Adrenal gland (tissue), 9 donors: ENCODE measurements at regions not wholly inside any gene's neighbourhood (a gene's known extent, or its start where the extent isn't known, plus 50 kb on each side); places are given as distances from the start of the nearest gene placed in this dataset.

Source experiments
- DNase-seq, 7 donors: peaks; one replicate each; pipeline ENCODE4 v3.0.0-alpha.2; 2019 to 2020
- H3K27ac ChIP-seq, 5 donors: fragments of 200-600 bp; sonication (generic) in 4 of 5; 1 replicate in 3 of 5; 2 replicates in 2 of 5; pipeline versions ENCODE4 v1.5.1 to v1.8.0; 2016 to 2020; ENCODE audit warnings: mild to moderate bottlenecking in 1 of 5
- H3K27me3 ChIP-seq: fragments of 200-600 bp; 2 replicates; pipeline ENCODE4 v1.8.0; 2021
- H3K36me3 ChIP-seq, 2 donors: fragments of 200-600 bp; replicated peaks in 1 of 2; 1 replicate in 1 of 2; 2 replicates in 1 of 2; pipeline versions ENCODE4 v1.5.1 to v1.8.0; 2018 to 2022
- H3K4me1 ChIP-seq, 2 donors: fragments of 200-600 bp; replicated peaks in 1 of 2; 1 replicate in 1 of 2; 2 replicates in 1 of 2; pipeline versions ENCODE4 v1.5.1 to v1.8.0; 2018 to 2021
- H3K4me3 ChIP-seq, 4 donors: fragments of 200-600 bp; sonication (generic) in 3 of 4; one replicate each; pipeline ENCODE4 v1.5.1; 2016 to 2018
- H3K9me3 ChIP-seq, 3 donors: fragments of 200-600 bp; sonication (generic) in 1 of 3; replicated peaks in 1 of 3; 1 replicate in 2 of 3; 2 replicates in 1 of 3; pipeline versions ENCODE4 v1.5.1 to v1.8.0; 2016 to 2021
- POLR2A ChIP-seq, 2 donors: fragments of 450-650 bp; IDR thresholded peaks; one replicate each; pipeline ENCODE4 v1.6.1; 2017; ENCODE audit warnings: antibody characterized with exemption in 2 of 2, mild to moderate bottlenecking in 2 of 2, moderate library complexity in 1 of 2
- WGBS, 4 donors: extraction: QIAGEN DNeasy Blood & Tissue Kit in 2 of 4; methylation state at CpG; one replicate each; pipeline versions ENCODE4 v1.1.5 to v1.1.7; 2013 to 2017; 5-methylcytosine and 5-hydroxymethylcytosine counted together
- intact Hi-C, 2 donors: fragments of 100-400 bp; cut with DNase I; formaldehyde crosslinking; loops; one replicate each; pipeline versions ENCODE4 v1.14.1 to v1.15.0; 2022 to 2023
- TF ChIP-seq, protein P1 (sequence below), 6 experiments: fragments of 450-650 bp in 4 of 6; fragments of 200-600 bp in 2 of 6; sonication (generic) in 1 of 6; IDR thresholded peaks; 1 replicate in 5 of 6; 2 replicates in 1 of 6; pipeline versions ENCODE4 v1.5.1 to v1.8.0; 2016 to 2021; ENCODE audit warnings: antibody characterized with exemption in 6 of 6, mild to moderate bottlenecking in 2 of 6, moderate library complexity in 1 of 6
- donor health status: healthy with polysubstance abuse.
- donor health status: Bipolar disorder and iron deficiency.
- donor health status: DM: yes; HTN: yes; CAD: no.
- donor health status: DM: no; HTN: no; CAD: no.
- donor health status: DM: no; HTN: no; CAD: no.

DNA sequence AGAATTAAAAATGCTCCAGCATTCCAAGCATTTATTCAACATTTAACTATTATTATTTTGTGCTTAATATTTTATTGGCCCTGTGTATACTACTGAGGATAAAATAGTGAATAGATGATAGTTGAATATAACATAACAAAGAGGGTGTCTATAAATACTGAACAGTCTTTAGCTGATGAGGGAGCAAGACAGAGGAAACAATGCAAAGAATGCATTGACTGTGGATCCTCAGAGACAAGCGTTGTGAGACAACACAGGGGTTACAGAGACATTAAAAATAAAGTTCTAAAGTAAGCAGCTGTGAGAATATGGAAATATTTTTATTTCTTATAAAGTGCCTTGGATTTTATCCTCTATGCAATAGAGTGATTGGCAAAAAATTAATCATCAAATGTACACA is 1133.1 kb downstream of the PLA2G4A start:
- TF ChIP-seq, protein P1, sequence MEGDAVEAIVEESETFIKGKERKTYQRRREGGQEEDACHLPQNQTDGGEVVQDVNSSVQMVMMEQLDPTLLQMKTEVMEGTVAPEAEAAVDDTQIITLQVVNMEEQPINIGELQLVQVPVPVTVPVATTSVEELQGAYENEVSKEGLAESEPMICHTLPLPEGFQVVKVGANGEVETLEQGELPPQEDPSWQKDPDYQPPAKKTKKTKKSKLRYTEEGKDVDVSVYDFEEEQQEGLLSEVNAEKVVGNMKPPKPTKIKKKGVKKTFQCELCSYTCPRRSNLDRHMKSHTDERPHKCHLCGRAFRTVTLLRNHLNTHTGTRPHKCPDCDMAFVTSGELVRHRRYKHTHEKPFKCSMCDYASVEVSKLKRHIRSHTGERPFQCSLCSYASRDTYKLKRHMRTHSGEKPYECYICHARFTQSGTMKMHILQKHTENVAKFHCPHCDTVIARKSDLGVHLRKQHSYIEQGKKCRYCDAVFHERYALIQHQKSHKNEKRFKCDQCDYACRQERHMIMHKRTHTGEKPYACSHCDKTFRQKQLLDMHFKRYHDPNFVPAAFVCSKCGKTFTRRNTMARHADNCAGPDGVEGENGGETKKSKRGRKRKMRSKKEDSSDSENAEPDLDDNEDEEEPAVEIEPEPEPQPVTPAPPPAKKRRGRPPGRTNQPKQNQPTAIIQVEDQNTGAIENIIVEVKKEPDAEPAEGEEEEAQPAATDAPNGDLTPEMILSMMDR (IDR thresholded peaks at IDR 0.05): no peak
- no peak for TF ChIP-seq POLR2A (IDR thresholded peaks at IDR 0.05)
- Histone ChIP-seq H3K27ac (no peak overlapping the region), H3K36me3 (no peaks in the 10 kb centered on the region), H3K27me3 (no peaks in the 10 kb centered on the region), H3K4me1 (no peaks in the 10 kb centered on the region), H3K9me3 (no peaks in the 10 kb centered on the region), H3K4me3 (no peak overlapping the region)
- intact Hi-C loops: no loop called here
- no peak for DNase-seq
- 45 to 76% (median 58%) methylated on average over 1 of the region's 1 CpG for WGBS, 4 donors

DNA sequence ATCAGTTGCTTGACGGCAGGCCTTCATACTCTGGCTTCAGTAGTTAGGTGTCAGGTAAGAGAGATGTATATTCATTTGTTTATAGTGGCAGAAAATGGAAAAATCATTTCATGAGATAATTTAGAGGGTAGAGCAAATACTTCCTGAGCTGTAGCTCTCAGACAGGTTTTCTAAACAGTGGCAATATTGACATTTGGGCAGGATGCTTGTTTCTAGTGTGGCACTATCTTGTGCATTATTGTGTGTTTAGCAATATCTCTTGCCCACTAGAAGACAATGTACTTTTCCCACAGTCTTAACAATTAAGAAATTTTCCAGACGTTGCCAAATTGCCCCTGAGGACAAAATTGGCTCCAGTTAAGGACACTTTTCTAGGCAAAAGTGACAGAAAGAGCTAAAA is 1143.1 kb downstream of the PLA2G4A start:
- Histone ChIP-seq H3K9me3 (no peaks in the 10 kb centered on the region), H3K4me1 (no peaks in the 10 kb centered on the region), H3K27ac (no peak overlapping the region), H3K27me3 (no peaks in the 10 kb centered on the region), H3K4me3 (no peak overlapping the region), H3K36me3 (no peaks in the 10 kb centered on the region)
- TF ChIP-seq, protein P1 (IDR thresholded peaks at IDR 0.05): no peak
- no peak for TF ChIP-seq POLR2A (IDR thresholded peaks at IDR 0.05)
- no peak for DNase-seq
- intact Hi-C loops: no loop called here
- 57 to 66% (median 58%) methylated on average over 2 of the region's 2 CpGs for WGBS, 4 donors

DNA sequence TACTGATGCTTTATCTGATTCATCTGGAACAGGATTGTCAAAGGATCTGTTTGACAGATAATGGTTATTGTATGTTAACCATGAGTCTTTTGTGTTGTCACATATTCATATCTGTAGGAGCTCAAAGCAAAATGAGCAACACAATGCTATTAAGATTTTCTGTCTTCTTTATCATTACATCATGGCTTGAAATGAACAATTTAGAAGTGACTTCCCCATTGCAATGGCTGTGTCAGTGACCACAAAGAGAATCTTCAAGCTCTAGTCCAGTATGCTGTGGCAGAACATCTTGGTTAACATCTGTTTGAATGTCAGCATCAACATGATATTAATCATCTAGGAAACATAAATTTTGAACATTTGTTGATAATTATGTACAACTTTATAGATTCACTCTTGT is 1148.5 kb downstream of the PLA2G4A start:
- Histone ChIP-seq H3K9me3 (no peaks in the 10 kb centered on the region), H3K27ac (no peak overlapping the region), H3K27me3 (no peaks in the 10 kb centered on the region), H3K4me3 (no peak overlapping the region), H3K36me3 (no peaks in the 10 kb centered on the region), H3K4me1 (no peaks in the 10 kb centered on the region)
- DNase-seq: no peak
- intact Hi-C loops: no loop called here
- TF ChIP-seq, protein P1 (IDR thresholded peaks at IDR 0.05): no peak
- no peak for TF ChIP-seq POLR2A (IDR thresholded peaks at IDR 0.05)

DNA sequence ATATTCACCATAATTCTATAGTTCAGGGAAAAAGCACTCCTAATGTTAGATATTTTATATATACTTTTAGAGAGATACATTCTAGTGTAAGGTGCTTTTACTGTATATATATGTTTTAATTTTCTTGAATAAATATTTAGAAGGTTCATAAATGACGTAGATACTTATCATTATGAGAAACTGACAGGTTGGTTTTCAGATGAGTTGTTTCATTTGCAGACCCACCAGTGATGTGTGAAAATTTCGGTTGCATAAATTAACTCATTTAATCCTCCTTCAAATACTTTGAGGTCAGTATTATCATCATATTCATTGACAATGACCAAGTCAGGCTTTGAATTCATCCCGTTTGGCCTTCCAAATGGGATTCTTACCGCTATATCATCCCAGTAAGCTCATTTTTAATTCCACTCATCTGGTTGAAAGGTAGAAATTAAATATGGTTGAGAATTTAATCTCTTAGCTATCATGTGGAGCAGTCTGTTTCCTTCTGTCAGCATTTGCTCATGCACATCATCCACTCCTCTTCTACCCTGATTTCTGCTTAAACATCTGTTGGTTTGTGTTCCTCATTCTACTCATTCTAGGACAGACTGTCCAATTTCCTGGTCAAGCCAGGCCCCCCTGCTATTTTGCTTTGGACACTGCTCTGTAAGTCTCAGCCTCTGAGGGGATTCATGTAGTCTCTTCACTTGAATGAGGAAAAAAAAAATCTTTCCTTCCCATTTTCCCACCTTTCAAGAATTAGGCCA is 1156.6 kb downstream of the PLA2G4A start:
- Histone ChIP-seq H3K4me3 (no peak overlapping the region), H3K9me3 (no peaks in the 10 kb centered on the region), H3K4me1 (no peaks in the 10 kb centered on the region), H3K27ac (no peak overlapping the region), H3K36me3 (no peaks in the 10 kb centered on the region), H3K27me3 (no peaks in the 10 kb centered on the region)
- no peak for DNase-seq
- no peak for TF ChIP-seq POLR2A (IDR thresholded peaks at IDR 0.05)
- TF ChIP-seq, protein P1 (IDR thresholded peaks at IDR 0.05): no peak
- WGBS, 4 donors: 76 to 84% (median 77%) methylated on average over 4 of the region's 4 CpGs
- intact Hi-C loops: no loop called here
